ENCODE measurements at regions not wholly inside any gene's neighbourhood (a gene's known extent, or its start where the extent isn't known, plus 50 kb on each side); places are given as distances from the start of the nearest gene placed in this dataset.

DNA sequence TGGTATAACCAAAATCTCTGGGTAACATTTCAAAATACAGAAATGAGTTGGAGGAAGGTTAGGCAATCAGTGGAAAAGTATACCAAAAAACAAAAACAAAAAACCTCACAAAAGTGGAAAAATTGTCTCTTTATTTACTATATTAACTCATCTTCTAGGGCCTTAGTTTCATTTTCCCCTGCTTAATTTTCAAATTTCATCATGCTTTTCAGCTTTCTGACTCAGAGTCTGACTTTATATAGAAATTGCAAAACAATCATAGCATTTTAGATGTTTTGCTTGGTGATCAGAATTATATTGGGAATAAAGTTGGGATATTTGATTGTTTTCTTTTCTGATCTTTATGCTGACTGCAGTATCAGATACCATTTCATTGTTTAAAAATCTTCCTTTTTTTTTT, 257.0 kb upstream of the PRR16 start:
- no peak for TF ChIP-seq POLR2A (IDR thresholded peaks at IDR 0.05)
- no peak for TF ChIP-seq CTCF (IDR thresholded peaks at IDR 0.05)
